ENCODE measurements at regions not wholly inside any gene's neighbourhood (a gene's known extent, or its start where the extent isn't known, plus 50 kb on each side); places are given as distances from the start of the nearest gene placed in this dataset.

- TF ChIP-seq CTCF (conservative IDR thresholded peaks at IDR 0.05; ENCODE audit: low read length): no peak
- TF ChIP-seq EZH2phosphoT487 (IDR thresholded peaks at IDR 0.05; ENCODE audit: borderline replicate concordance): no peak
These were observed 130.5 kb upstream of the MCTP2 start for GRCh38 chr15:94100863-94101262.

Measured in Loucy (cell line).